Pancreas (tissue), 10 donors: ENCODE measurements at regions not wholly inside any gene's neighbourhood (a gene's known extent, or its start where the extent isn't known, plus 50 kb on each side); places are given as distances from the start of the nearest gene placed in this dataset.

Experiments used
- ATAC-seq, 4 donors: fragments of 200-7000 bp; cut with Tn5 transposase; one replicate each; pipeline versions ENCODE4 v1.8.0 to v1.9.1; 2020; ENCODE audit warnings: mild to moderate bottlenecking in 4 of 4, moderate library complexity in 4 of 4
- DNase-seq, 6 donors: peaks; one replicate each; pipeline ENCODE4 v3.0.0-alpha.2; 2020
- FAIRE-seq: peaks from 2 replicates; lab custom pipeline; 2012; peaks lifted over from hg19 to GRCh38; lab: Jason Lieb, UNC
- H3K27ac ChIP-seq, 4 donors: fragments of 200-600 bp; sonication (generic); 1 replicate in 3 of 4; 2 replicates in 1 of 4; pipeline versions ENCODE4 v1.5.0 to v1.8.0; 2020
- H3K27me3 ChIP-seq, 4 donors: fragments of 200-600 bp; one replicate each; pipeline ENCODE4 v1.8.0; 2021
- H3K36me3 ChIP-seq, 3 donors: fragments of 200-600 bp; sonication (generic) in 1 of 3; one replicate each; pipeline versions ENCODE4 v1.5.0 to v1.8.0; 2020 to 2021
- H3K4me1 ChIP-seq, 3 donors: fragments of 200-600 bp; one replicate each; pipeline ENCODE4 v1.8.0; 2021
- H3K4me3 ChIP-seq, 4 donors: fragments of 200-600 bp; sonication (generic) in 2 of 4; one replicate each; pipeline versions ENCODE4 v1.5.0 to v1.8.0; 2020 to 2021
- H3K9me3 ChIP-seq, 4 donors: fragments of 200-600 bp; one replicate each; pipeline ENCODE4 v1.8.0; 2021
- WGBS, 2 donors: extraction: QIAGEN DNeasy Blood & Tissue Kit; methylation state at CpG; one replicate each; pipeline ENCODE4 v1.1.7; 2013; 5-methylcytosine and 5-hydroxymethylcytosine counted together
- intact Hi-C, 3 donors: fragments of 100-400 bp; cut with DNase I; formaldehyde crosslinking; loops; one replicate each; pipeline versions ENCODE4 v1.11.1 to v1.14.2; 2022
- TF ChIP-seq, protein P1 (sequence below), 4 donors: fragments of 200-600 bp; sonication (generic) in 3 of 4; IDR thresholded peaks; one replicate each; pipeline versions ENCODE4 v1.5.0 to v1.8.0; 2021; ENCODE audit warnings: antibody characterized with exemption in 4 of 4
- donor health status: healthy with polysubstance abuse.
- donor health status: DM: no; HTN: no; CAD: no; lungs with moderate emphysema.
- donor health status: DM: no; HTN: no; CAD: no.
- donor health status: control.
- donor health status: control.
- donor health status: Bipolar disorder and iron deficiency.
- donor health status: DM: yes; HTN: yes; CAD: no.
- donor health status: DM: no; HTN: no; CAD: no.
- donor health status: DM: no; HTN: no; CAD: no.
- donor health status: DM: yes; HTN: yes; CAD: no.

DNA sequence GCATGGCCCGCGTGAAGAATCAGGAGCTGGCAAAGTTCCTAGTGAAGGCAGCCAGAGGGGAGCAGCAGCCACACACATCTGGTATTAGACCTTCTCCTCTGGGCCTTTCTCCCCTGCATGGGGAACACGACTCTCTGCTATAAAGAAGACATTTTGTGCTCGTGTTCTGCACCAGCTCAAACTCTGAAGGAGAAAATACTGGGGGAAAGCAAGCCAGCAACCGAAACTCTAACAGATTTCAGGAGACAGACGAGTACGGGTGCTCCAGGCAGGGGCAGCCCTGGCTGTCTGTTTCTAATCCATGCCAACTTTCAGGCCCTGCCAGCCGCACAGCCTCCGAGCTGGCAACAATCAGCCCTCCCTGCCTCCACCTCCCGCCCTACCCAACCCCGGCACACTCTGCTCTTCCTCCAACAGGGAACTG lies 296.3 kb downstream of the BRD1 start:
- no peak overlapping the region for H3K4me3 ChIP-seq
- no peak for DNase-seq
- TF ChIP-seq, protein P1, sequence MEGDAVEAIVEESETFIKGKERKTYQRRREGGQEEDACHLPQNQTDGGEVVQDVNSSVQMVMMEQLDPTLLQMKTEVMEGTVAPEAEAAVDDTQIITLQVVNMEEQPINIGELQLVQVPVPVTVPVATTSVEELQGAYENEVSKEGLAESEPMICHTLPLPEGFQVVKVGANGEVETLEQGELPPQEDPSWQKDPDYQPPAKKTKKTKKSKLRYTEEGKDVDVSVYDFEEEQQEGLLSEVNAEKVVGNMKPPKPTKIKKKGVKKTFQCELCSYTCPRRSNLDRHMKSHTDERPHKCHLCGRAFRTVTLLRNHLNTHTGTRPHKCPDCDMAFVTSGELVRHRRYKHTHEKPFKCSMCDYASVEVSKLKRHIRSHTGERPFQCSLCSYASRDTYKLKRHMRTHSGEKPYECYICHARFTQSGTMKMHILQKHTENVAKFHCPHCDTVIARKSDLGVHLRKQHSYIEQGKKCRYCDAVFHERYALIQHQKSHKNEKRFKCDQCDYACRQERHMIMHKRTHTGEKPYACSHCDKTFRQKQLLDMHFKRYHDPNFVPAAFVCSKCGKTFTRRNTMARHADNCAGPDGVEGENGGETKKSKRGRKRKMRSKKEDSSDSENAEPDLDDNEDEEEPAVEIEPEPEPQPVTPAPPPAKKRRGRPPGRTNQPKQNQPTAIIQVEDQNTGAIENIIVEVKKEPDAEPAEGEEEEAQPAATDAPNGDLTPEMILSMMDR (IDR thresholded peaks at IDR 0.05), result no peak
- ATAC-seq, result no peak
- no peak overlapping the region for H3K27ac ChIP-seq
- no peaks in the 10 kb centered on the region for H3K4me1 ChIP-seq
- H3K27me3 ChIP-seq, result peaks cover 0 to 4% (median 0%) of the 10 kb centered on the region in 4 donors
- H3K9me3 ChIP-seq, result no peaks in the 10 kb centered on the region
- H3K36me3 ChIP-seq, result no peaks in the 10 kb centered on the region
- FAIRE-seq, result no peak
- 49 to 61% methylated on average over 11 of the region's 11 CpGs for WGBS, 2 donors
- intact Hi-C loops, result loop anchor here in 1 of 3 donors (10.0 kb wide), 1 partner anchor 93 kb away; no protein-coding TSS in a partner anchor

DNA sequence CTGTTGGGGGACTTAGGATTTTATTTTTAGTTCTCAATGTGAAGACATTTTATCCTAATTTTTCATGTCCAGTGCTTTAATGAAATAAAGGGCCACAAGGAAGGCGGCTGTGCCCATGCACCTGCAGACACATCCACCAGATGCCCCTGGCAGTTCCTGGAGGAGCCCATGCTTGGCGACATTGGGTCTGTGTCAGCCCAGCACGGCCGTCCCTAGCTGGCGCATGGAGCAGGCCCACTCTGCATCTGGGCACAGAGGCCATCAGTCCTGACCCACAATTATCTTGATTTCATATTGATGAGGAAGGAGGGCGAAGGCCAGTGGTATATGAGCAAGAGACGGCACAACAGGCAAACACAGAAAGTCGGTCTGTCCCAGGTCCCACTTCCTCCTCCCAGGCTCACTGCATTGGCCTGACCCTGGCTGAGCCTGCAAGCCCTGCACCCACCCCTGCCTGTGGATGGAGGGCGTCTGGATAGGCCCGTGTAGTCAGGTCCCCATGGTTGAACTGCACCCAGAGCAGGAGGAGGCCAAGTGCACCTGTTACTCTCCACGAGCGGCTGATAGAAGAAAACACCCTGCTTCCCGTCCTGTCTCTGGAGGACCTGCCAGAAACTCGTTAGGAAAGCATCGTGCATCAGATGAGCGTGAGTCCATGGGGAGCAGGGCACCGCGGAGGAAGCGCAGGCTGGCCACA lies 296.9 kb downstream of the BRD1 start:
- FAIRE-seq, result no peak
- H3K27ac ChIP-seq, result no peak overlapping the region
- no peak for ATAC-seq
- H3K27me3 ChIP-seq, result peaks cover 0 to 4% (median 0%) of the 10 kb centered on the region in 4 donors
- DNase-seq, result no peak
- 61 to 69% methylated on average over 19 of the region's 19 CpGs for WGBS, 2 donors
- H3K9me3 ChIP-seq, result no peaks in the 10 kb centered on the region
- no peaks in the 10 kb centered on the region for H3K36me3 ChIP-seq
- no peak overlapping the region for H3K4me3 ChIP-seq
- TF ChIP-seq, protein P1 (IDR thresholded peaks at IDR 0.05), result no peak
- intact Hi-C loops, result loop anchor here in 1 of 3 donors (10.0 kb wide), 1 partner anchor 94 kb away; no protein-coding TSS in a partner anchor
- H3K4me1 ChIP-seq, result no peaks in the 10 kb centered on the region

DNA sequence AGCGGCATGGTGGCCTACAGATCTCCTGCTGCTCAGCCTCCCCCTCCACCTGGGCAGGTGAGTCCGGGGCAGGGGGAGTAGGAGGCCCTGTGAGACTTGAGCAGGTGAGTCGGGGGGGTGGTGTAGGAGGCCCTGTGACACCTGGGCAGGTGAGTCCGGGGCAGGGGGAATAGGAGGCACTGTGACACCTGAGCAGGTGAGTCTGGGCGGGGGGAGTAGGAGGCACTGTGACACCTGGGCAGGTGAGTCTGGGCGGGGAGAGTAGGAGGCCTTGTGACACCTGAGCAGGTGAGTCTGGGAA lies 299.3 kb downstream of the BRD1 start:
- no peaks in the 10 kb centered on the region for H3K9me3 ChIP-seq
- no peak overlapping the region for H3K4me3 ChIP-seq
- peaks cover 0 to under 1% (median 0%) of the 10 kb centered on the region in 4 donors for H3K27me3 ChIP-seq
- intact Hi-C loops, result no loop called here
- TF ChIP-seq, protein P1 (IDR thresholded peaks at IDR 0.05), result no peak
- H3K36me3 ChIP-seq, result no peaks in the 10 kb centered on the region
- FAIRE-seq, result no peak
- no peak overlapping the region for H3K27ac ChIP-seq
- DNase-seq, result no peak
- 29 to 40% methylated on average over 5 to 6 of the region's 6 CpGs for WGBS, 2 donors
- ATAC-seq, result no peak
- no peaks in the 10 kb centered on the region for H3K4me1 ChIP-seq

DNA sequence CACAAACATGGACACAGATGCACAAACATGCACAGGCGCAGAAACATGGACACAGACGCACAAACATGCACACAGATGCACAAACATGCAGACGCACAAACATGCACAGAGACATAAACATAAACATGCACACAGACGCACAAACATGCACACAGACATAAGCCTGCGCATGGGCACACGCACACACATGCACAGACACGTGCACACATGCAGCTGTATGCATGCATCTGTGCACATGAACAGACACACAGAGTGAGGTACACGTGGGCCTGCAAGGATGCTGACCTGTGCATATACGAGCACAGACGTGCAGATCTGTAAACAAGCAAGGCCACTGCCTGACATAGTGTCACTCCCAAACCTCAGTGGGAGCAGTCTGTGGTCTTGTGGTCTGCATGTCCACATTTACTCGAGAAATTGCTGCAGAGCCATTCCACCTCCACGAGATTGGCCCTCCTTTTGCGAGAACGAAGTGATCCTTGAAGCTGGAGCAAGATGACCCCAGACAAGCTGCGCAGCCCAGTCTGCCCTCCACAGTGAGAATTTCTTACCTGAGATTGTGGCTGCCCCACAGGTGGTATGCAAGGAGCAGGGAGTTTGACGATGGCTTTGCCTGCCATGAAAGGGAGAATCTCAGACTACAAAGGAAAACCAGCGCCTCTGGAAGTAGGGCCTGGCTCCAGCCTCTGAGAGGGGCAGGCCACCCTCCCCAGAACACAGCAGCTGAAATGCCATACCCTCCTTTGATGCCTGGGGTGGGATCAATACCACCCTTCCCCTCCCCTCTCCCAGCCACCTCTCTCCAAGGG lies 299.9 kb downstream of the BRD1 start:
- no peak for DNase-seq
- peaks cover 0 to 6% (median 0%) of the 10 kb centered on the region in 4 donors for H3K27me3 ChIP-seq
- TF ChIP-seq, protein P1 (IDR thresholded peaks at IDR 0.05), result no peak
- H3K4me3 ChIP-seq, result no peak overlapping the region
- H3K36me3 ChIP-seq, result no peaks in the 10 kb centered on the region
- 42 to 54% methylated on average over 17 of the region's 17 CpGs for WGBS, 2 donors
- intact Hi-C loops, result no loop called here
- no peak for FAIRE-seq
- H3K27ac ChIP-seq, result no peak overlapping the region
- no peaks in the 10 kb centered on the region for H3K4me1 ChIP-seq
- no peaks in the 10 kb centered on the region for H3K9me3 ChIP-seq
- ATAC-seq, result no peak
